Panc1 (cell line): ENCODE measurements at regions not wholly inside any gene's neighbourhood (a gene's known extent, or its start where the extent isn't known, plus 50 kb on each side); places are given as distances from the start of the nearest gene placed in this dataset.

ENCODE experiments used
- ATAC-seq: fragments of 200-7000 bp; cut with Tn5 transposase; 2 replicates; pipeline ENCODE4 v1.9.1; 2020; ENCODE audit warnings: mild to moderate bottlenecking, moderate library complexity
- BruUV-seq: library from RNA; stranded (reverse); fragments of 400-500 nt; replicated peaks from 2 replicates; lab custom pipeline; 2021; lab: Mats Ljungman, UMichigan
- CTCF ChIA-PET: fragments of 300-600 bp; sonication (Branson Sonifier 250); formaldehyde crosslinking; loops from one replicate; lab custom pipeline; 2022; ENCODE audit warnings: antibody characterized with exemption; lab: Charles Lee
- POLR2A ChIA-PET: fragments of 300-600 bp; sonication (Branson Sonifier 250); formaldehyde crosslinking; loops from one replicate; lab custom pipeline; 2022; ENCODE audit warnings: antibody characterized with exemption; lab: Charles Lee
- DNase-seq: peaks from one replicate; pipeline ENCODE4 v3.0.0-alpha.2; 2010; ENCODE audit warnings: low read depth, low spot score
- H3K27ac ChIP-seq: 2 replicates; pipeline ENCODE4 v1.5.1; 2011; ENCODE audit warnings: mild to moderate bottlenecking, low read length, inconsistent platforms
- H3K27me3 ChIP-seq: fragments of 200-500 bp; sonication (Bioruptor generic); 2 replicates; pipeline ENCODE4 v1.6.0; 2014; ENCODE audit warnings: low read length, inconsistent platforms; ENCODE audit not compliant: control insufficient read depth, insufficient read depth
- H3K36me3 ChIP-seq: fragments of 200-500 bp; sonication (Bioruptor generic); 2 replicates; pipeline ENCODE4 v1.5.1; 2014; ENCODE audit warnings: inconsistent platforms, mild to moderate bottlenecking, low read length, moderate library complexity; ENCODE audit not compliant: control insufficient read depth, insufficient read depth
- H3K4me1 ChIP-seq: 2 replicates; pipeline ENCODE4 v1.5.1; 2011; ENCODE audit warnings: inconsistent platforms, mild to moderate bottlenecking, low read length, moderate library complexity; ENCODE audit not compliant: control insufficient read depth, insufficient read depth
- H3K4me3 ChIP-seq, 2 experiments: 2 replicates each; pipeline ENCODE4 v1.5.1; 2011 to 2012; ENCODE audit warnings: low read depth in 2 of 2, low read length in 2 of 2, mild to moderate bottlenecking in 2 of 2, inconsistent platforms in 1 of 2, moderate library complexity in 1 of 2
- H3K9me3 ChIP-seq: fragments of 200-500 bp; sonication (Bioruptor generic); 2 replicates; pipeline ENCODE4 v1.5.1; 2014; ENCODE audit warnings: low read depth, mild to moderate bottlenecking, inconsistent platforms, low read length, moderate library complexity; ENCODE audit not compliant: control insufficient read depth, insufficient read depth
- POLR2AphosphoS5 ChIP-seq: IDR thresholded peaks from 2 replicates; pipeline ENCODE4 v1.6.1; 2012; ENCODE audit warnings: mild to moderate bottlenecking, low read depth, low read length, moderate library complexity
- REST ChIP-seq, 2 experiments: IDR thresholded peaks; 2 replicates each; pipeline ENCODE4 v1.6.1; 2011 to 2012; ENCODE audit warnings: low read depth in 2 of 2, control low read depth in 1 of 2, low read length in 1 of 2, mild to moderate bottlenecking in 1 of 2, moderate library complexity in 1 of 2; ENCODE audit not compliant: insufficient read depth in 1 of 2
- SIN3A ChIP-seq: IDR thresholded peaks from 2 replicates; pipeline ENCODE4 v1.6.1; 2012; ENCODE audit warnings: low read depth, mild to moderate bottlenecking, low read length, moderate library complexity, borderline replicate concordance; ENCODE audit not compliant: insufficient read depth
- TCF7L2 ChIP-seq: IDR thresholded peaks from 2 replicates; pipeline ENCODE4 v1.6.1; 2011; ENCODE audit warnings: mild to moderate bottlenecking, low read depth, low read length, inconsistent platforms
- in situ Hi-C: cut with HindIII; loops from 2 replicates; pipeline ENCODE4 v1.10.0; 2016; ENCODE audit warnings: low sequenced_read_pairs, low pct_unique_long_range_greater_than_20kb
- intact Hi-C: fragments of 100-400 bp; cut with micrococcal nuclease; formaldehyde crosslinking; loops from one replicate; pipeline ENCODE4 v1.10.0; 2022; ENCODE audit not compliant: unreplicated experiment
- TF ChIP-seq, protein P1 (sequence below): fragments of 450-650 bp; IDR thresholded peaks from 2 replicates; pipeline ENCODE4 v1.5.1; 2017; ENCODE audit warnings: mild to moderate bottlenecking

GRCh38 chr1:76687307-76688175 lies 179.7 kb upstream of the ST6GALNAC5 start:
- TF ChIP-seq POLR2AphosphoS5 (no peak), REST (IDR thresholded peaks at IDR 0.05; ENCODE audit: insufficient read depth in 1 of 2, low read depth in 2 of 2, low read length in 1 of 2) (no peak), SIN3A (no peak), TCF7L2 (no peak)
- TF ChIP-seq, protein P1, sequence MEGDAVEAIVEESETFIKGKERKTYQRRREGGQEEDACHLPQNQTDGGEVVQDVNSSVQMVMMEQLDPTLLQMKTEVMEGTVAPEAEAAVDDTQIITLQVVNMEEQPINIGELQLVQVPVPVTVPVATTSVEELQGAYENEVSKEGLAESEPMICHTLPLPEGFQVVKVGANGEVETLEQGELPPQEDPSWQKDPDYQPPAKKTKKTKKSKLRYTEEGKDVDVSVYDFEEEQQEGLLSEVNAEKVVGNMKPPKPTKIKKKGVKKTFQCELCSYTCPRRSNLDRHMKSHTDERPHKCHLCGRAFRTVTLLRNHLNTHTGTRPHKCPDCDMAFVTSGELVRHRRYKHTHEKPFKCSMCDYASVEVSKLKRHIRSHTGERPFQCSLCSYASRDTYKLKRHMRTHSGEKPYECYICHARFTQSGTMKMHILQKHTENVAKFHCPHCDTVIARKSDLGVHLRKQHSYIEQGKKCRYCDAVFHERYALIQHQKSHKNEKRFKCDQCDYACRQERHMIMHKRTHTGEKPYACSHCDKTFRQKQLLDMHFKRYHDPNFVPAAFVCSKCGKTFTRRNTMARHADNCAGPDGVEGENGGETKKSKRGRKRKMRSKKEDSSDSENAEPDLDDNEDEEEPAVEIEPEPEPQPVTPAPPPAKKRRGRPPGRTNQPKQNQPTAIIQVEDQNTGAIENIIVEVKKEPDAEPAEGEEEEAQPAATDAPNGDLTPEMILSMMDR, result no peak
- intact Hi-C loops (no loop called here), in situ Hi-C loops (no loop called here)
- DNase-seq, result no peak
- BruUV-seq, result no TSS peak
- H3K4me3 ChIP-seq, result no peak overlapping the region
- no peak overlapping the region for H3K27ac ChIP-seq
- H3K27me3 ChIP-seq, result no peaks in the 10 kb centered on the region; the same call in 1 of the 2 replicates
- CTCF ChIA-PET, result no interaction called here
- H3K4me1 ChIP-seq, result no peaks in the 10 kb centered on the region
- POLR2A ChIA-PET, result no interaction called here
- H3K36me3 ChIP-seq, result no peaks in the 10 kb centered on the region
- no peaks in the 10 kb centered on the region for H3K9me3 ChIP-seq
- ATAC-seq, result no peak

- Histone ChIP-seq H3K4me1 (no peaks in the 10 kb centered on the region), H3K27me3 (no peaks in the 10 kb centered on the region; the same call in 1 of the 2 replicates), H3K36me3 (no peaks in the 10 kb centered on the region), H3K9me3 (no peaks in the 10 kb centered on the region), H3K27ac (no peak overlapping the region), H3K4me3 (no peak overlapping the region)
- DNase-seq (no peak), ATAC-seq (no peak)
- ChIA-PET CTCF (no interaction called here), POLR2A (no interaction called here)
- intact Hi-C loops, result no loop called here
- BruUV-seq, result no TSS peak
- in situ Hi-C loops, result no loop called here
- TF ChIP-seq REST (IDR thresholded peaks at IDR 0.05; ENCODE audit: insufficient read depth in 1 of 2, low read depth in 2 of 2, low read length in 1 of 2) (no peak), POLR2AphosphoS5 (no peak), SIN3A (no peak), TCF7L2 (no peak)
These were observed 176.5 kb upstream of the ST6GALNAC5 start for GRCh38 chr1:76690766-76691165.
